NCI-H2107 treated with DMSO at 0.1 percent for 48 hours (cell line): ENCODE measurements at regions not wholly inside any gene's neighbourhood (a gene's known extent, or its start where the extent isn't known, plus 50 kb on each side); places are given as distances from the start of the nearest gene placed in this dataset.

Source experiments
- DNase-seq: peaks from one replicate; lab custom pipeline; 2025; ENCODE audit not compliant: unreplicated experiment; lab: John Stamatoyannopoulos, UW

DNA sequence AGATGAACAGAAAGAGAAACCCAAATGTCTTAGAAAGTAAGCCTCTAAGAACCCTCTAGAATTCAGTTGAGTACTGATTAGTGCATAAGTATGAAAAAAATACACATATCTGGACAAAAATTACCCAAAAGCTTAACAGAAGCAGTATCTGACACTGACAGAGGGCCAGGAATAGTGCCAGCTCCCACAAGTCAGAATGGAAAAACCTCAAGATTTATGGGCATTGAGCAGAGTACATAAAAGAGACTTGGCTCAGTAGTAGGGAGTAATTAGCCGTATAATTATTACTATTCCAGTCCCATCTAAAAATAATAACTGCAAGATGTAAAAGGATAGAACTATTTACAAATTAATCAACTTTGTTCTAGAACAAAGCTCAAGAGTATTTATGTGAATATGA, 834.5 kb downstream of the FAM181B start:
- DNase-seq: no peak

DNA sequence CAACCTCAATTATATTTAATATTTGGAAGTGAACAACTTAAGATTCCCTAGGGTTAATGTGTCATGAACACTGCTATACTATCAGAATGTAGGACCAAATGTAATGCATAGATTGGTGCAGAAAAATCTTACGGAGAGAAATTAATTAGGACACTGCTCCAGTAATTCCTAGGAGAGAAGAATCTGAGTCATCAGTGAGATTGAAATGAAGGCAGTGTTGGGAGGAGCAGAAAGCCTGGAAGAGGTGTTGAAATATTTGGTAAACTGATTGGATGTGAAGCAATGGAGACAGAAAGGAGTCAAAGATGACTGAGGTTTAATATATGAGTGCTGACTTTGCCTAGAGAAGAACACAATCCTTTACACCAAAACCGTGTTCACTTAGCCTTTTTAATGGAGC, 836.0 kb downstream of the FAM181B start:
- no peak for DNase-seq

DNA sequence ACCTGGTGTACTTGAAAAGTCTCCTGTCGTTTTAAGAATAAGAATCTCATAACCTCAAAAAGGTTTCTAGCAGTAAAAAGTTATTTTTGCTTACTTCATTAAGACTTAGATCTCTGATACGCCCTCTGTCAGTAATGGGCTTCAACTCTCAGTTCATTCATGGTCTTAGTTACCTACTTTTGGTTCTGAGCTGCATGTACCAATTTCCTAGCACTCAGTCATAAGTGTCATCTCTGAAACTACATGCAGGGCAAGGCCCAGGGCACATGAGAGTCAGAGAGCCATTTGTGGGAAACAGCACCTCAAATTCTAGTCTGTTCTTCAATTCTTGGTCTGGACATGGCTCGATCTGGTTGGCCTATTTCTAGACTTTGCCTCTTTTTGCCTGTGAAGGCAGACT, 838.4 kb downstream of the FAM181B start:
- no peak for DNase-seq

DNA sequence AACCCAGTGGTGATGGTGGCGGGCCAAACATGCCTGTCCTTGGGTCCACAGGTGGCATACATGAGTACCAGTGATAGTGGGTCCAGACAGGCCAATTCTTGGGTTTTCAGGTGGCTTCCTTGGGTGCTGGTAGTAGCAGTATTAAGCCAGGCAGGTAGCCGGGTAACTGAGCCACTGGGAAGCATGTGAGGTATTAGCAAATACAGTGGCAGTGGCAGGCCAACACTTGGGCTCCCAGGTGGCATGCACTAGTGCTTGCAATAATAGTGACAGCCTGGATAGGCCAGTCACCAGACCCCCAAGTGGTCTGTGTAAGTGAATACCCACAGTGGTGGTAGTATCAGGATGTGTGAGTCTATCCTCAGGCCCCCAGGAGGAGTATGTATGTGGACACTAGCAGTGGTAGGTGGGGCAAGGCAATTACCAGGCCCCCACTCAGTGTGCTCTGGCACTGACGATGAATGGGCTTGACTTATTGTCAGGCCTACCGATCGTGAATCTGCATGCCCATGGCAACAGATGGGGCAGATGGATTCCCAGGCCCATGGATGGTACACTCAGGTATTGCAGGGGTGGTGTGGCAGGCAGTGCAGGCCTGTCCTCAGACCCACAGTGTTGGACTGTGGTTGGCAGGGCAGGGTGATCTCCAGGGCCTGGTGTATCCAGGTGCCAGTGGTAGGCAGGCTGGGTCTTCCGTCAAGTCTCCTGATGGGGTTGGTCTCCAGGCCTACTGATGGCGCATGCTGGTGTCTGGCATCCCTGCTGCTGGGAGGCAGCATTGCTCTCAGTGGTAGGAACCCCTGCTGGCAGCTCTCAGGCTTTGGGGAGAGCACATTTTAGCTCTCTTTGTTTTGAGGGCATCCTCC, 840.7 kb downstream of the FAM181B start:
- no peak for DNase-seq

DNA sequence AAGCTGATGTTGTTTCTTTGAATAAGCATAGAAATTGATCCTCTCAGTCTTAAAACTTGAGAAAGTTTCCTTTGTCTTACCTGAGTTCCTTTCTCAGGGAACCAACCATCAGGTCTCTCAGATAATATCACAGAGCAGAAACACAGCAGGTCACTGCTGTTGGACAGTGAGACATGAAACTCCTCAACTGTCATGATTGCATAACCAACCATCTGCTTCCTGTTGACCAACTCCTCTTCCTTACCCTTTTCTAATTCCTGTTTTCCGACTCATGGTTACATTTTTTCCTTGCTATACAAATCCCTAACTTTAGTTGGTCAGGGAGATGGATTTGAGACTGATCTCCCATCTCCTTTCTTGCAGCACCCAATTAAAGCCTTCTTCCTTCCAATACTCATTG, 845.3 kb downstream of the FAM181B start:
- DNase-seq: no peak

DNA sequence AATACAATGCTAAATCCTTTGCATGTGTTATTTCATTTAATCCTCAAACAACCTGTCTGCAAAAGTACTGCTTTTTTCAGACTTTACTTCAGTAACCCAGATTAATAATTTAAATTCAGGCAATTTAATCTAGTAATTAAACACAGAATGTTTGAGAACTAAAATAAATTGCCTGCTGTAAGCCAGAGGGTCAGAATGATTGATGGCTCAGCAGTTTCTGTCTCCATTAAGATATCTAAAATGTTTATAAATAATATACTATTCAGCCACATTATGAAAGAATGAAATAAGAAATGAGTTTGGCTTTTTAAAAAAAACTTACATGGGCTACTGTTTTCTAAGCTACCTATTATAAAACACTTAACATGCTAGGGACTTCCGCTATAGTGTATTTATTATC, 846.0 kb downstream of the FAM181B start:
- DNase-seq: no peak

DNA sequence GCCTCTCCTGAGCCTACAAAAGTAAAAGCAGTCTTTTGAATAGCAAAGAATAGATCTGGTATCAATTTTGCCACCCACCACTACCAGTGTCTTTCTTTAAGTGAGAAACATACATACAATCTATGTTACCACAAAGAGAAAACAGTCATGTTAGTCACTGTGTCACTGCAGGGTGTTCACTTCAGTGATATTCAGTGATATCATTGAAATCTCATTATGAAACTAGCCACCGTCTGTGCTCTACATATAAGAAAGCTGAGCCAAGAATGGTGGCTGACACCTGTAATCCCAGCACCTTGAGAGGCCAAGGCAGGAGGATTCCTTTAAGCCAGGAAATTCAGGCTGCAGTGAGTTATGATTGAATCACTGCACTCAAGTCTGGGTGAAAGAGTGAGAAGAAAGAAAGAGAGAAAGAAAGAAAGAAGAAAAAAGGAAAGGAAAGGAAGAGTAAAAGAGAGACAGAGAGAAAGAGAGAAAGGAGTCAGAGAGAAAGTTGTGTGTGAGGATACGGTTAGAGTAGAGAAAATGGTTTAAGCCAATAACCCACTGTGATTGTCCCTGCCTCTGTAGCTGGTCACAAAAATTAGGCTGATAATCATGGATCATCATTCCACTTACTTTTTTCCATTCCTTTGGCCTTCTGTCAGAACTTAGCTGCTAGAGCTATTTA, 847.1 kb downstream of the FAM181B start:
- DNase-seq: no peak

DNA sequence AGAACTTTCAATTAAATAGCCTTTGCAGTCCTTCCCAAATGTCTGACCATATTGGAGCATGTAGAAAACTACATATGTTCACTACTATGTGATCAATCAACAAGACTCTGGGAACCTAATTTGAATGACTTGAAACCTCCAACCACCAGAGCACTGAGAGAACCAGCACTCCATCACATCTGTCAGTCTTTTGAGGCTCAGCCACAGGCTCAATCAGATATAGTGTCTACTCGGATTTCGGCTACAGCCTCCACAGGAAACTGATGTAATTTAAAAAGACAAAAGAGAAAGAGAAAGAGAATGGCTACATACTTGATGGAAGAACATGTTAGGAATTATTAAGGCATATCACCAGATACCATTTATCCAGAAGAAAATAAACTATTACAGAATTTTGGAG, 859.0 kb downstream of the FAM181B start:
- DNase-seq: no peak

DNA sequence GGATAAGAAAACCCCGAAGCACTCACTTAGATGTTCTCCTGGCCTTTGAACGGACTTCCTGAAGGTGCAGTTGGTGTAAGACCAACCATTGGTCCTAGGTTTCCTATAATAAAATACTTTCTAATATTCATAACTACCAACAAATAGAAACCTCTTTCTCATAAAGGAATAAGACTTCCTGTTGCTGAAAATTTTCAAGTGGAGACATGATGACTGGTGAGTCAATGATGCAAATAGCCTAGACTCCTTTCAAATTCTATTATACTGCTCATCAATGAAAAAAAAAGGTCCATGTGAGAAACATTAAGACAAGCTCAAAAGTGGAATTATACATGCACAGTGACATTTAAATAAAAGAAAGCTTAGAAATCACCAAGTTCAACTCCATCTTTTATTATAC, 862.8 kb downstream of the FAM181B start:
- DNase-seq: no peak

DNA sequence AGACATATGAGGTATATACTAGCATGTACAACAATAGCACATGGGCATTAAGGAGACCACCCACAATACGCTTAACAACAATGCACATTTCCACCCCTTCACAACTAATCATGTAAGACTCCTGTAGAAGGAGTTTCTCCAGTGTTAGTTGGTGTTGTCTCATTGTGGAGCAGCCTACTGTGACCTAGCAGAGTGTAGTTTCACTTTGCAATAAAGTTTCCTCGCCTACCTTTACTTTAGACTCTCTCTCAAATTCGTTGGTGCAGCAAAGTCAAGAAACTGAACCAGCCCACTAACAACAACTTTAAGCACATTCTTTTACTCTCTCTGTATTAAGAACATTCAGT, 863.6 kb downstream of the FAM181B start:
- DNase-seq: no peak

DNA sequence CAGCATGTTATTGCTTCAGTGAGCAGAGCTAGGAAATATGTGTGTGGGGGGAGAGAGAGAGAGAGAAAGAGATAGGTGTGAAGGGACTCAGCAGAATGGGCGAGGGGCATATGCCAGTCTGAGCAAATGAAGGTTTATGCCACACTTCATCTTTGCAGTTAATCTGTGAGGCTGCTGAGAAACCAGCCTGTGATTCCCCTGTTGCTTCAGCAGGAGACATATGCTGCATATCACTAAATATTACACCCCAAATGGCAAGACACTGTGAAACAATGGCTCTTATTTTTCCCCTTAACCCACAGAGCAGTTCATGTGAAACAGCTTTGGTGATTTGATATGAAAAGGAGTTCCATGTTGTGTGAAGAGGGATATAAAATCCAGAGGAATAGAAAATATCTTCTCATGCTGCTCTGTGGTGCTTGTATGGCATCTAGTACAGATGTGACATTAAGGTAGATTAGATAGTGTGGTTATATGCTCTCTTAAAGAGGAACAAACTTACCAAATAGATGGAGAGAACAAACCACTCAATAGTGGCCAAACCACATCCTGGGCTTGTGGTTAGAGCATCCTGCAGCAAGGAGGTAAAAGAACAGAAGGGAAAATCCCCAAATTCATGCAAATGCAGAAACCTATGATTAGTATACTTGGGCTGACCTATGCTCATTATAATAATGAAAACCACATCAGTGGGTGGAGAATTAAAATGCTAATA, 864.2 kb downstream of the FAM181B start:
- no peak for DNase-seq

DNA sequence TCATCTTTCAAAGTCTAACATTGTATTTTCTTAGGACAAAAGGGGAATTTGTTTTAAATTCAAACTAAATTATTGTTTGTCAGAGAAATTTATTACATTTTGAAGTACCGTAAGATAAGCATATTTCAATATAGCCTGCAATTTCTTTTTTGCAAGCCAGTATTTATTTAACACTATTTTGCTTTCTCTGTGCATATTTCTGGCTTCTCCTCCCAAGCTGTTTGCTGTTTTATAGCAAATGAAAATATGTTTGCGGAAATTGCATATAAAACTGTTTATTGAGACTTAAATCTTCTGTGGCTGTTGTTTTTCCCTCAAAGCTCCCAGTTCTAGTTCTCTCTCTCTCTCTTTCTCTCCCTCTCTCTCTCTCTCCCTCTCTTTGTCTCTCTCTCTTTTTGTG, 866.8 kb downstream of the FAM181B start:
- DNase-seq: no peak

DNA sequence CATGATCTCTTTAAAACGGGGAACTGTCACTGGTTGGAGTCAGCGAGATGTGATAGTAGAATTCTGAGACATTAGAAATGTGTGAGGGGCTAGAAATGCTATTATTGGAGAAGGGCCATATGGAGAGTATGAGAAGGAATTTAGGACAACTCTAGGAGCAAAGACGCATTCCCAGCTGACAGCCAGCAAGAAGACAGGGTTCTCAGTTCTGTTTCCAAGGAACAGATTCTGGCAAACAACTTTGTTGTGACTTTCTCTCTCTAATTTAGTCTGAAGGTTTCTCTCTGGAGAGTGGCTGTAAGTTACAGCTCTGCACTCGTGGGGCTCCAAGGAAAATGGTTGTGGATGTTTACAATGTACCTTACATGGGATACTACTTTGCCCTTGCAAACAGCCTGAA, 876.3 kb downstream of the FAM181B start:
- no peak for DNase-seq

DNA sequence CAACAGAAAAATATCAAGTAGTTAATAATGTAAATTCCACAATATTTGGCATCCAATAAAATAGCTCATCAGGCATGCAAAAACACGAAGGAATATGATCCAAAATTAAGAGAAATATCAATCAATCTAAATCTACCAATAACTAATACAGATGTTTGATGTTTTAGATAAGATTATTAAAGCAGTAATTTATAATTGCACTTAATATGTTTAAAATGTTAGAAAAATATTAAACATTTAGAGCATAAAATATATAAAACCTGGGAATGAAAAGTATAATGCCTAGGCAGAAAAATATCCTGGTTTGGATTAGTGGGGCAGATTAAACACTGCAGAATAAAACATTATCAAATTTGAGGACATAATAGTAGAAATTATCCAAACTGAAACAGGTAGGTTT, 879.9 kb downstream of the FAM181B start:
- no peak for DNase-seq

DNA sequence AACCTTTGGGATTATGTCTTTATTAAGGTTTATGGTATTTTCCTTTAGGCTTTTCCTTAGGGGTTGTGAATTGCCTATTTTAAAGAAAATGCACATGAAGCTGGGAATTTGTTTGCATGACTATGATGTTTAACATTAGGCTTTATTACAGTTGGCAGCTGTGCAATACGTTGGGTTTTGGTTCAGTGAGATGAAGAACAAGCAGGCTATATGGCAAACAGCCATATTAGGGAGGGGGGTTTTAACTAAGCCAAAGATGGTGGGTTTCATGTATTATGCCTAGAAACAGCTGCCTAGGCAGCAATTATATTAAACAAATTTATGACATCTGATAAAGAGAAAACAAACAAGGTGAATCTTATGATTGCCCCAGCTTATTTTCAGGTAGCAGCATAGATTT, 880.8 kb downstream of the FAM181B start:
- DNase-seq: no peak

DNA sequence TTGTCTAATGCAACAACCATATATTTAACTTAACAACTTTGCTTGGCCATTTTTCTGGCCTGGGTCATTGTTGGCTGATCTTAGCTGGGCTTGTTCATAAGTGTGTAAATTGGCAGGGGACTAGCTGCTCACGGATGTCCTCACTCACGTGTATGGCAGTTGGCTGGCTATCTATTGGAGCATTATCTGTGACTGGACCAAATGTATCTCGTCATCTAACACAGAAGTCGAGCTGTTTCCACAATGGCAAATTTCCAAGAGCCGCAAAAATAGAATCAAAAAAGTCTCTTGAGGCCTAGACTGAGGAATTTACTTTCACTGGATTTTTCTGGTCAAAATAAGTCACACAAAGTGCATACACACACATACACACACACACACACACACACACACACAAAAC, 893.3 kb downstream of the FAM181B start:
- DNase-seq: no peak

DNA sequence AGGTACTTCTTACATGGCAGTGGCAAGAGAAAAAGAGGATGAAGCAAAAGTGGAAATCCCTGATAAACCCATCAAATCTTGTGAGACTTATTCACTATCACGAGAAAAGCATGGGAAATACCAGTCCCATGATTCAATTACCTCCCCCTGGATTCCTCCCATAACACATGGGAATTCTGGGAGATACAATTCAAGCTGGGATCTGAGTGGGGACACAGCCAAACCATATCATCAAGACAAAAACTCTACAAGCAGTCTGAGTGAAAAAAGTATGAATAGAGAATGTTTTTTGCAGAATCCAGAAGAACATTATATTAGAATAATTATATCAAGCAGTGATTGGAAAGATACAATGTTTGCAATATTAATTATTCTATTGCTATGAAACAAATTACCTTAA, 893.7 kb downstream of the FAM181B start:
- no peak for DNase-seq

DNA sequence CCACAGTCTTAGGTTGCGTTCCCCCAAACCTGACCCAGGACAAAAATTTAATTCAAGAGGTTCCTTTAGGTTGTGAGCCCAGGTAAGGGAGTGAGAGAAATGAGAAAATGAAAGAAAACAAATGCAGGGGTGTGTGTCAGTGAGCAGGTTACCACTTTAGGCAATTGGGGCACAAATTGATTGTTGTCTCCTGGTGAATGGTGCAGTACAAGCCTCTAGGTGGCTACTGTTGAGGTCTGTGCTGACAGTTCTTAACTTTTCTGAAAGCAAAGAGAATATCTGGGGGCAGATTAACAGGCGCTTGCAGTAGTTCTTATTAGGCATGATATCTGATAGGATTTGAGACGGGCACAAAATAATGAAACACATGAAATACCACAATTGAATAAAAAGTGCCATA, 894.6 kb downstream of the FAM181B start:
- no peak for DNase-seq

DNA sequence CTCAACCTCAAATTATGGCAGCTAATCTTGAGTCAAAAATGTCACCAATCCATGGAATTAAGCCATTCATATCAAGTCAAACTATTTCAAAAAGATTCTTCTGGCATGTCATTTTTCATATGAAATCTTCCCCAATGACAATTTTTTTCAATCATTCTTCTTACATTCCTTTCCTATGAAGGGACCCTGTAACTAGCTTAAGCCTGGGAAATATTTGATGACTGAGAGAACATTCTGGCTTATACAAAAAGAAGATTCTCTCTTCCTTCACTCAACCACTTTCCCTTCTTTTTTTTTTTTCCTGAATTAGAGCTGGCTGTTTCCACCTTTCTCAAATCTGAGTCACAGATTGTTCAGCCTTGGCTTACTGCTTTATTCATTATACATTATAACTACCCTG, 903.7 kb downstream of the FAM181B start:
- no peak for DNase-seq

DNA sequence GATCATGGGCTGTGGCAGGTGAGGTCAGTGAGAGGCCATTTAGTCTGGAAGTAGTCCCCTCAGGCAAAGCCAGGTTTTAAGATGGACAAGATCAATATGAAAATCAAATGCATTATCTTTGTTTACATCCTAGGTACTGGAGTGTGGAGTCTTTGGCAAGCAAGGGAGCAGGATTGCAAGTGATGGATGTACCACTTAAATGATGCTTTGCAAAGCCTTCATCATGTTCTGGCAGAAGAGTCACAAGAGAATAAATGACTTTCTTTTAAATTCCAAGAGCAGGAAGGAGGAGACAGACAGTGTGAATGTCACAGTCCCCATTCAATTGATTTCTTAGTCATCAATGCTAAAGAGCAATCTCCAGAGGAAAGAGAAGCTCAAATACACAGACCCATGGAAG, 908.3 kb downstream of the FAM181B start:
- DNase-seq: no peak

DNA sequence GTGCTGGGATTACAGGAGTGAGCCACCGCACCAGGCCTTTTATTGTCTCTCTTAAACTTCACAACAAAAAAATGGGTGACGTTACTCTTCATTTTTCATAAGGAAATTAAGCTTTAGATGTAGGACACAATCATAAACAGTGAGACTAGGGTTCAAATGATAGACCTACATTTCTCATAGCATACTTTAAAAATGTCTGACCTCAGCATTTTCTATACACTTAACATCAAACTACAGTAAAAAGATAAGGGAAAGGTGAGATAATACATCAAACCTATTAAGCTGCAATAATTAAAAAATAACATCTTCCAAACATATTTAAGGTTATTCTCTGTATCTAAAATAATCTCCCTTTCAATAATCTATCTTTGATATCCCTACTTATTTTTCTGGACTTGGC, 914.2 kb downstream of the FAM181B start:
- DNase-seq: no peak

DNA sequence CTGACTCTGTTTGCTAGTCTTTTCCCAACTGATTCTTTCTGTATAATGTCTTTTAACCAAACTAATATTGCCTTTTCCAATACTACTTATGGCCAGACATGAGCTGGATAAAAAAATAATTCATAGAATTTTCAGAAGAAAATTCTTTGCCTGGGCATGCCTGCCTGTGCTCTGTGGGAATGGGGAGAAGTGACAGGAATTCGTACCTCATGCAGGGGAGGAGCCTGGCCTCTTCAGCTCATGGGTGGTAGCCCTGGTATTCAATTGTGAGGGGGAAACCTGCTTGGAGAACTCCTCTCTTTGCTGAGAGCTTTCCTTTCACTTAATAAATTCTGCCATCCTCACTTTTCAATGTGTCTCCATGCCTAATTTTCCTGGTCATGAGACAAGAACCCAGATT, 928.8 kb downstream of the FAM181B start:
- DNase-seq: no peak
